Ascending aorta (tissue), 2 donors: ENCODE measurements at regions not wholly inside any gene's neighbourhood (a gene's known extent, or its start where the extent isn't known, plus 50 kb on each side); places are given as distances from the start of the nearest gene placed in this dataset.

Source experiments
- DNase-seq, 2 donors: peaks; one replicate each; pipeline ENCODE4 v3.0.0-alpha.2; 2019; ENCODE audit warnings: low spot score in 2 of 2
- H3K27ac ChIP-seq, 2 donors: fragments of 200-600 bp; sonication (generic); one replicate each; pipeline ENCODE4 v1.5.1; 2016 to 2017; ENCODE audit warnings: mild to moderate bottlenecking in 1 of 2
- H3K27me3 ChIP-seq: fragments of 200-600 bp; sonication (generic); one replicate; pipeline ENCODE4 v1.5.1; 2017
- H3K36me3 ChIP-seq, 2 donors: fragments of 200-600 bp; sonication (generic); one replicate each; pipeline ENCODE4 v1.5.1; 2016
- H3K4me1 ChIP-seq, 2 donors: fragments of 200-600 bp; sonication (generic); one replicate each; pipeline ENCODE4 v1.5.1; 2016 to 2017; ENCODE audit warnings: mild to moderate bottlenecking in 1 of 2
- H3K4me3 ChIP-seq, 2 donors: fragments of 200-600 bp; sonication (generic); one replicate each; pipeline ENCODE4 v1.5.1; 2016 to 2017; ENCODE audit warnings: mild to moderate bottlenecking in 1 of 2
- H3K9me3 ChIP-seq, 2 donors: fragments of 200-600 bp; sonication (generic); one replicate each; pipeline ENCODE4 v1.5.1; 2016
- intact Hi-C: fragments of 100-400 bp; cut with DNase I; formaldehyde crosslinking; loops from one replicate; pipeline ENCODE4 v1.15.1; 2023
- TF ChIP-seq, protein P1 (sequence below), 3 experiments: fragments of 200-600 bp in 2 of 3; fragments of 450-650 bp in 1 of 3; sonication (generic) in 2 of 3; IDR thresholded peaks; one replicate each; pipeline ENCODE4 v1.5.1; 2016 to 2019; ENCODE audit warnings: antibody characterized with exemption in 3 of 3, mild to moderate bottlenecking in 1 of 3, moderate library complexity in 1 of 3

DNA sequence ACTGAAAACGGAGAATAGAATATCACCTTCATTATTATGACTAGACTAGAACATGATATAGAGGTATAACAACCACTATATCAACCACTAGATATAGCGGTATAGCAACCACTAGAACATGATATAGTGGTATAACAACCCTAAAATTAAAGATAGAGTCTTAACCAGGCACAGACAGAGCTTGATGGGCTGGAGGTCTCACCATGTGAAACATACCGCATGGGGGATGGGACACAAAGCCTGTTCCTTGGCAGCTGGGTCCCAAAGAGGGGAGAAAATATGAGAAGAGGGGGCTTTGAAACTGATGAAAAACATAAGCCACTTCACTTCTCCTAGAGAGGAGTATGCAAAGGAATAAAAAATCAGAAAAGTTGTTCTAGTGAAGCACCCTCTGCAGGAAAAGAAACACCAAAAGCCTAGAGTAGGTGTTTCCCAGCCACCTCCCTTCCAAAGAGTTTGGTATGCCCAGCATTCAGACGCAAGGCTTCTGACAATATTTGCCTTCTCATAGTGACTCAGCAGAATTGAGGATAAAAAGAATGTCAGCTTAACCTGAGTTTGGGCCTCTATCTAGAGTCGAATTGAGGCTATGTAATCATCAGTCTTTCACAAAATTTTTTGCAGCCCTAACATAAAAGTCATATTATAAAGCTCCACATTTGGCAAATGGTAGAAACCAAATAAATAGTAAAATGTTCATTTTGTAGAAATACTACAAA is 316.4 kb downstream of the NOVA1 start:
- Histone ChIP-seq H3K4me3 (no peak overlapping the region), H3K4me1 (peaks cover 0 to 2% of the 10 kb centered on the region in 2 donors), H3K27me3 (no peaks in the 10 kb centered on the region), H3K36me3 (no peaks in the 10 kb centered on the region), H3K27ac (peak overlapping the region in 1 of 2 donors; percentile 14), H3K9me3 (no peaks in the 10 kb centered on the region)
- intact Hi-C loops: no loop called here
- no peak for DNase-seq
- TF ChIP-seq, protein P1, sequence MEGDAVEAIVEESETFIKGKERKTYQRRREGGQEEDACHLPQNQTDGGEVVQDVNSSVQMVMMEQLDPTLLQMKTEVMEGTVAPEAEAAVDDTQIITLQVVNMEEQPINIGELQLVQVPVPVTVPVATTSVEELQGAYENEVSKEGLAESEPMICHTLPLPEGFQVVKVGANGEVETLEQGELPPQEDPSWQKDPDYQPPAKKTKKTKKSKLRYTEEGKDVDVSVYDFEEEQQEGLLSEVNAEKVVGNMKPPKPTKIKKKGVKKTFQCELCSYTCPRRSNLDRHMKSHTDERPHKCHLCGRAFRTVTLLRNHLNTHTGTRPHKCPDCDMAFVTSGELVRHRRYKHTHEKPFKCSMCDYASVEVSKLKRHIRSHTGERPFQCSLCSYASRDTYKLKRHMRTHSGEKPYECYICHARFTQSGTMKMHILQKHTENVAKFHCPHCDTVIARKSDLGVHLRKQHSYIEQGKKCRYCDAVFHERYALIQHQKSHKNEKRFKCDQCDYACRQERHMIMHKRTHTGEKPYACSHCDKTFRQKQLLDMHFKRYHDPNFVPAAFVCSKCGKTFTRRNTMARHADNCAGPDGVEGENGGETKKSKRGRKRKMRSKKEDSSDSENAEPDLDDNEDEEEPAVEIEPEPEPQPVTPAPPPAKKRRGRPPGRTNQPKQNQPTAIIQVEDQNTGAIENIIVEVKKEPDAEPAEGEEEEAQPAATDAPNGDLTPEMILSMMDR (IDR thresholded peaks at IDR 0.05): no peak

DNA sequence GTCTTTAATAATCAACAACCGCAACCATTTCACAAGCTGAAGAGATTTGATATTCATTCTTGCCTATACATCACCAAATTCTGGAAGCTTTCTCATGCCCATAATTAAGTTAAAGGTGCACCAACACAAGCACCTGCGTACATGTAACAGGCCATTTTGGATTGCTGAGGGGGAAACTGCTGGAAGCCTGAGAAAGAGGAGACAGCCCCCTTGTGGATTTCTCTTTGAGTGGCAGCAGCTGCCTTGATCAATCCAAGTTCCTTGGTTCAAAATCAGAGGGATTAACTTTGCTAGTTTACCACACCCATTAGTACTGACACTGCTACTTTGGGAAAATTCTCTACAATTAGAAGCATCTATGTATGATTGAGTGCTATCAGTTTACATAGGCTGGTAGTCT is 321.1 kb downstream of the NOVA1 start:
- intact Hi-C loops: no loop called here
- Histone ChIP-seq H3K4me3 (no peak overlapping the region), H3K36me3 (no peaks in the 10 kb centered on the region), H3K4me1 (peaks cover 0 to 2% of the 10 kb centered on the region in 2 donors), H3K27ac (no peak overlapping the region), H3K27me3 (no peaks in the 10 kb centered on the region), H3K9me3 (no peaks in the 10 kb centered on the region)
- DNase-seq: no peak
- TF ChIP-seq, protein P1 (IDR thresholded peaks at IDR 0.05): no peak

DNA sequence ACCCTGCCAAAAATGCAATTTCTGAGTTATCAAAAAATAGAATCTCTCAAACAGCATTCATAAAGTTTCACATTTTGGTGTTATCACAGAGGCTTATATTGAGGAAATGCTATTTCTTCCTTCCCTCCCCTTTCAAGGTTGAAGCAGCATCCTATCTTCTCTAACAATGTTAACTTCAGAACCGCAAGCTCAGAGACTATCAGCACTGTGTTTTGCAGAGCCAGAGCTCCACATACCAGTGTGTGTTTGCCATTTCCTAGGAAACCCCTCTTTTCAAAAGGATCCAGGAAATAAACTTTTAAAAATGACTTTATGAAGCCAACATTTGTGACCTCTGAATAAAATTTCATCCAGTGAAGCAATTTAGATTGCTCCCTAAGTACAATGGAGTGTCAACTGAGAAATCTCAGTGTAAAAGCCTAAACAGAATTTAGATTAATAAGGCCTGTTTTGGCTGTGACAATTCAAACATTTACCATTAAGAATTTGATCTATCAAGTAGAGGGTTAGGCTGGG is 332.6 kb downstream of the NOVA1 start:
- DNase-seq: no peak
- Histone ChIP-seq H3K4me3 (no peak overlapping the region), H3K9me3 (no peaks in the 10 kb centered on the region), H3K36me3 (no peaks in the 10 kb centered on the region), H3K4me1 (no peaks in the 10 kb centered on the region), H3K27ac (no peak overlapping the region), H3K27me3 (no peaks in the 10 kb centered on the region)
- intact Hi-C loops: no loop called here
- TF ChIP-seq, protein P1 (IDR thresholded peaks at IDR 0.05): no peak

- H3K36me3 ChIP-seq: no peaks in the 10 kb centered on the region
- intact Hi-C loops: no loop called here
- TF ChIP-seq, protein P1 (IDR thresholded peaks at IDR 0.05): no peak
- H3K27me3 ChIP-seq: no peaks in the 10 kb centered on the region
- no peak overlapping the region for H3K4me3 ChIP-seq
- H3K4me1 ChIP-seq: no peaks in the 10 kb centered on the region
- no peaks in the 10 kb centered on the region for H3K9me3 ChIP-seq
- no peak for DNase-seq
- no peak overlapping the region for H3K27ac ChIP-seq
Observed at GRCh38 chr14:26261368-26262122, 336.3 kb downstream of the NOVA1 start.

DNA sequence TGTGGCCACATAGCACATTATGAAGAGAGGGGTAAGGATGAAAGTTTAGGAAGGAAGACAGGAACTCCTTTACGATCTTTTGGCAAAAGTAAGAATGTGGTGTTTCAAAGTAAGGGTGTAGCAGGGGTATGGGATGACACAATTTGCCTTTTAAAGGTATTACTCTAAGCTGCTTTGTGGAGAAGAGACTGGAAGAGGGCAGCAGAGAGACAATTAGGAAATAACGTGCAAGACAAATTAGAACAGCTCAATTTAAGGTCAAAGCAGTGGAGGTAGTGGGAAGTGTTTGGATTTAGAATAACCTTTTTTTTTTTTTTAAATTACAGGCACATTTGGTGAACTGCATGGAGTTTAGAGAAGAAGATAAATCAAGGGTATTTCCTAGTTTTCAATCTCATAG is 342.6 kb downstream of the NOVA1 start:
- no peak overlapping the region for H3K4me3 ChIP-seq
- no peaks in the 10 kb centered on the region for H3K4me1 ChIP-seq
- no peak overlapping the region for H3K27ac ChIP-seq
- H3K9me3 ChIP-seq: no peaks in the 10 kb centered on the region
- TF ChIP-seq, protein P1 (IDR thresholded peaks at IDR 0.05): no peak
- H3K36me3 ChIP-seq: no peaks in the 10 kb centered on the region
- DNase-seq: no peak
- H3K27me3 ChIP-seq: no peaks in the 10 kb centered on the region
- intact Hi-C loops: no loop called here
